ENCODE measurements at regions not wholly inside any gene's neighbourhood (a gene's known extent, or its start where the extent isn't known, plus 50 kb on each side); places are given as distances from the start of the nearest gene placed in this dataset.

DNA sequence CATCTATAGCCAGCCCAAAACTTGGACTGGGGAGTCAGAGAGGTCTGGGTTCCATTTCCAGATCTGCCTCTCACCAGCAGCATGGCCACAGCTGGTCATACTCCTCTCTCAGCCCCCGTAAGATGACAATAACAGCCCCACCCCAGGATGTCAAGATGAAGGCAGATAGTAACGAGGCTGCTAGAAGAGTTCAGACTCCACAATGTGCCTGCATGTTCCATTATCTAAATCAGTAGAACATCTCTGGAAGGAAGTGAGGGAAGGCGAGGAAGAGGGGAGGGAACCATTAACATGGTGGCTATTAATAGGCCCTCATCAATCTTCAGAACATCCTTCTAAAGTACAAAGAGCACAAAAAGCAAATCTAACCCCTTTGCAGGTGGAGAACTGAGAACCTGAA lies 98.0 kb upstream of the KCNG1 start:
- TF ChIP-seq, protein P1, sequence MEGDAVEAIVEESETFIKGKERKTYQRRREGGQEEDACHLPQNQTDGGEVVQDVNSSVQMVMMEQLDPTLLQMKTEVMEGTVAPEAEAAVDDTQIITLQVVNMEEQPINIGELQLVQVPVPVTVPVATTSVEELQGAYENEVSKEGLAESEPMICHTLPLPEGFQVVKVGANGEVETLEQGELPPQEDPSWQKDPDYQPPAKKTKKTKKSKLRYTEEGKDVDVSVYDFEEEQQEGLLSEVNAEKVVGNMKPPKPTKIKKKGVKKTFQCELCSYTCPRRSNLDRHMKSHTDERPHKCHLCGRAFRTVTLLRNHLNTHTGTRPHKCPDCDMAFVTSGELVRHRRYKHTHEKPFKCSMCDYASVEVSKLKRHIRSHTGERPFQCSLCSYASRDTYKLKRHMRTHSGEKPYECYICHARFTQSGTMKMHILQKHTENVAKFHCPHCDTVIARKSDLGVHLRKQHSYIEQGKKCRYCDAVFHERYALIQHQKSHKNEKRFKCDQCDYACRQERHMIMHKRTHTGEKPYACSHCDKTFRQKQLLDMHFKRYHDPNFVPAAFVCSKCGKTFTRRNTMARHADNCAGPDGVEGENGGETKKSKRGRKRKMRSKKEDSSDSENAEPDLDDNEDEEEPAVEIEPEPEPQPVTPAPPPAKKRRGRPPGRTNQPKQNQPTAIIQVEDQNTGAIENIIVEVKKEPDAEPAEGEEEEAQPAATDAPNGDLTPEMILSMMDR (conservative IDR thresholded peaks at IDR 0.05 in 1 of 2, IDR thresholded peaks at IDR 0.05 in 1 of 2; ENCODE audit: low read depth in 1 of 2, low read length in 2 of 2), result no peak
- TF ChIP-seq EZH2 (IDR thresholded peaks at IDR 0.05; ENCODE audit: low read length, missing control alignments), result no peak

All from fibroblast of lung (primary cell).